T47D (cell line): ENCODE measurements at regions not wholly inside any gene's neighbourhood (a gene's known extent, or its start where the extent isn't known, plus 50 kb on each side); places are given as distances from the start of the nearest gene placed in this dataset.

Source experiments
- DNase-seq, 2 experiments: peaks; one replicate each; pipeline versions ENCODE4 v3.0.0 to v3.0.0-alpha.2; 2011 to 2012; ENCODE audit warnings: low read depth in 1 of 2, low spot score in 1 of 2
- JUND ChIP-seq: IDR thresholded peaks from 2 replicates; pipeline ENCODE4 v1.6.1; 2012; ENCODE audit warnings: low read depth
- in situ Hi-C: cut with HindIII; loops from 2 replicates; pipeline ENCODE4 v1.10.0; 2016; ENCODE audit warnings: low sequenced_read_pairs, low pct_unique_long_range_greater_than_20kb

- no peak for DNase-seq
- no peak for TF ChIP-seq JUND
- in situ Hi-C loops, result no loop called here
Measured at GRCh38 chr2:5538313-5538712, 153.9 kb upstream of the SOX11 start.

DNA sequence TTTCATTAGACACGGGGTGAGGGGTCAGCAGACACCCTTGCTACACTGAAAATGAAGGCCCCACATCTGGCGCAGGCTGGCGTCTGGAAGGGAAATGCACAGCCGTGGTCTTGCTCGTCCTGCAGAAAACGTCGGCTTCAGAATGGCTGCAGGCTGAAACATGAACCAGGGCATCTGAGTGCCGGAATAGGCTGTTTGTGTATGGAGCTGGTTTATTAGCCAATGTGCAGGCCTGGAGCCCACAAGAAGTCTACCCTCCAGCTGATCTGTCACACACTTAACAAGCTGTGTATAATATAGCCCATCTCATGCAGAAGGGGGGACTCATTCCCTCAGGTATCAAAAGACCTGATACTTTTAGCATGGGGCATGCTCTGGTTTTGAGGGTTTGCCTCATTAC lies 153.4 kb upstream of the SOX11 start:
- in situ Hi-C loops, result no loop called here
- DNase-seq, result no peak
- no peak for TF ChIP-seq JUND

DNA sequence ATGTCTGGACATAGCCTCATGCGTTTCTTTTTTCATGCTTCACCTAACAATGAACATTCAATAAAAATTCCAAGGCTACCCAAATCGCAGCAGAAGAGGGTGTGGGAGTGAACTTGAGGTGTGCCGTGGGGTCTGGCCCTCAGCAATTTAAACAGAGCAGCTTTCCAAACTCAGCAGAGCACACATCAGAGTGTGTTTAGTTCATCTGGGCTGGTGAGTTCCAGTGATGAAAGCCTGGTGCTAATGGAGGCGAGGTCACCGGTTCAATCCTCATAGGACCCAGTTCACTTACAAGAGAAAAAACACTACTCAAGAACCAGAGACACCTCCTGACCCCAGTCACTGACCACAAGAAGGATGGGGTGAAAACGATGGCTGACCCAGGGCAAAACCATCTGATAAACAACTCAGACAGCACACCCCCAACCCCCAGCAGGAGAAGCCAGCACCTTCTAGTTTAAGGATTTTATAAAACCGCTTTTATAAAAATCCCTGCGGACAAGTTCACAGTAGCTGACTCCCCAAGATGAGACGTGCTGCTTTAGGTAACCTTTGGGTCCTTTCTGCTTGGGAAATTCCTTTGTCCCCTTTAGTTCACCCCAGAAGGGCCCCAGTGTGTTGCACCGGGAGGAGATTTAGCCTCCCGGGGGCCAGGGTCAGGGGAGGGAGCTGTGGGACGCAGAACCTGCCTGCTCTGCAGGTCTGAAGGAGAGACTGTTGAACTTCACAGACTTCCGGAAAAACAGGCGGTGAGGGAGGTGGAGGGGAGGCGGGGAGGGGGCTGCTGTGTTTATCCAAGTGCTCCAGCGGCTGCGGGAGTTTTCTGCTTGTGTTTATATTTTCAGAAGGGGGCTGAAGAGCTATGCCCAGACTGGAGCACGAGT lies 152.7 kb upstream of the SOX11 start:
- no peak for TF ChIP-seq JUND

DNA sequence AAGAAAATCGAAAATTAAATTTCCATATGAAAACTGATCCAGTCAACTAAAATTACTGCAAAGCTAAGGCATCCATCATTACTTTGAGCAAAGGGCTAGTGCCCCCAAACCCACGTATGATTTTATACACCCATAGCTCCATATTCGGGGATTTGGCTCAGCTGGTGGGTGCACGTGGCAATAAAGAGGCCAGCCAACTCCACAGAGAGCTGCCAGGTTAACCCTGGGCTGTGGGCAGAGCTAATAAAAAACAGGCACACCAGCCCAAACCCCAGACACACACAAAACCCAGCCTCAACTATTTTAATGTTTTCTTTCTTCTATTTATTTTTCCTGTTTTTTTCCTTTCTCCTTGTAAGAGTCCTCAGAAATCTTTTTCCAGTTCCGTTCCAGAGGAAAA lies 151.3 kb upstream of the SOX11 start:
- in situ Hi-C loops, result no loop called here
- TF ChIP-seq JUND, result no peak
- no peak for DNase-seq

More for the DNA sequence above, 152.7 kb upstream of the SOX11 start:
- in situ Hi-C loops, result no loop called here
- no peak for DNase-seq

DNA sequence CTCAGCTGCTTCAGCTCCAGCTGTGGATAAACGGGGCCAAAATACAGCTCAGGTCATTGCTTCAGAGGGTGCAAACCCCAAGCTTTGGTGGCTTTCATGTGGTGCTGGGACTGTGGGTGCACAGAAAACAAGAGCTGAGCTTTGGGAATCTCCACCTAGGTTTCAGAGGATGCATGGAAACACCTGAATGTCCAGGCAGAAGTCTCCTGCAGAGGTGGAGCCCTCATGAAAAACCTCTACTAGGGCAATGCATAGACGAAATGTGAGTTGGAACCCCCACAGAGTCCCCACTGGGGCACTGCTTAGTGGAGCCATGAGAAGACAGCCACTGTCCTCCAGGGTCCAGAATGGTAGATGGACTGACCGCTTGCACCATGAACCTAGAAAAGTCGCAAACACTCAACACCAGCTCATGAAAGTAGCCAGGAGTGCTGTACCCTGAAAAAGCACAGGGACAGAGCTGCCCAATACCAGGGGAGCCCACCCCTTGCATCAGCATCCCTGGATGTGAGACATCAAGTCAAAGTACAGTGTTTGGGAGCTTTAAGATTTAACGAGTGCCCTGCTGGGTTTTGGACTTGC lies 147.9 kb upstream of the SOX11 start:
- no peak for DNase-seq
- in situ Hi-C loops, result no loop called here
- no peak for TF ChIP-seq JUND

DNA sequence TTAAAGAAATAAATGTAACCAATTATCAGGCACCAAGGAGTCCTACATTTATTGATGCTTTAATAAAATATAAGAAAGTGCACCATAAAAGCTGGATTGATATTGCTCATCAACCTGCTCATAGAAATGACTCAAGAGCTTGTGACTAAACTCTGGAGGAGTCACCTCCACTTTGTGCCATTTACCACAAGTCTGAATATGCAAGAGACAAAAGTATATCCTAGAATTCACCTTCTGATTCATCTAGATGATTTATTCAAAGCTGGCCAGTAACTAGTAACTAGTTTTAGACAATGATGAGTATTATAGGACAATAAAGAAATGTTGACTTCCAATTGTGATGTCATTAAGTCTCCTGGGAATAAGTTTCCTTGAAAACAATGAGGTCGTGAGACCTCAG lies 146.0 kb upstream of the SOX11 start:
- no peak for DNase-seq
- in situ Hi-C loops, result no loop called here
- no peak for TF ChIP-seq JUND

- no peak for TF ChIP-seq JUND
- peak in 1 of 2 experiments; percentile 7 for DNase-seq
- in situ Hi-C loops, result no loop called here
Measured at GRCh38 chr2:5548991-5549715, 143.0 kb upstream of the SOX11 start.

DNA sequence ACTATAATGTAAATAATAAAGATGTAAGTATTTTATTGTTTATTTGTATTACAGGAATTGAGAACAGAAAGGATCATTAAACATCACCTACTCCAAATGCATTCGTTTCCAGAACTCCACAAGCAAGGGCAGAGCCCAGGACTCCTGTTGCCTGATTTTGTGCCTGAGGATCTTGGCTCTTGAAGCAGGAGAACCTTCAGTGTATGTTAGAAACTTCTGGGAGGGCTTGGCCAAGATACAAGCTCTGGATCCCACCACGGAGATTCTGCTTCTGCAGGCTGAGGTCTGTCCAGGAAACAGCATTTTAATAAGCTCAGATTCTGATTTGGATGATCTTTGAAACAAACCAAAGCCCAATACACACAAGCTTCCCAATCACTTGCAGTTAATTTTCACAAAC lies 142.4 kb upstream of the SOX11 start:
- TF ChIP-seq JUND, result no peak
- in situ Hi-C loops, result no loop called here
- DNase-seq, result no peak

- no peak for DNase-seq
- in situ Hi-C loops, result no loop called here
- no peak for TF ChIP-seq JUND
Measured at GRCh38 chr2:5555636-5556035, 136.5 kb upstream of the SOX11 start.

DNA sequence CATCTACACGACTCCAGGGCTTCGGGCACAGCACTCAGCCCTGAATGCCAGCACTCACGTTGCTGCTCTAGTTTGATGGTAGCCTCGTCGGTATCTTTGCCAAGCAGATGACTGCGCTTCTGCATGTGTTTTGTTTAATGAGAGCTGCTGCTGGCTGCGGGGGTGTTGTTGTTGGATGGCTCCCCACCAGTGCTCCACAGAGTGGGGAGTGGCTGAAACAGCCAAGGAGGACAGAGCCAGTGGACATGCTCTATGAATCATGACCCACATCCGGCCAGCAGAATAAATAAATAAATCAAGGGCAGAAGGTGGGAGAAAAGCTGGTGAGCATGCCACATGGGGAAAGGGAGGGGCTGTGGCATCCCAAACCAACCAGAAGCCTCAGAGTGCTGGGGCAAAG lies 131.2 kb upstream of the SOX11 start:
- no peak for TF ChIP-seq JUND
- no peak for DNase-seq
- in situ Hi-C loops, result no loop called here

GRCh38 chr2:5562426-5562825 lies 129.8 kb upstream of the SOX11 start:
- no peak for DNase-seq
- no peak for TF ChIP-seq JUND
- in situ Hi-C loops, result no loop called here

DNA sequence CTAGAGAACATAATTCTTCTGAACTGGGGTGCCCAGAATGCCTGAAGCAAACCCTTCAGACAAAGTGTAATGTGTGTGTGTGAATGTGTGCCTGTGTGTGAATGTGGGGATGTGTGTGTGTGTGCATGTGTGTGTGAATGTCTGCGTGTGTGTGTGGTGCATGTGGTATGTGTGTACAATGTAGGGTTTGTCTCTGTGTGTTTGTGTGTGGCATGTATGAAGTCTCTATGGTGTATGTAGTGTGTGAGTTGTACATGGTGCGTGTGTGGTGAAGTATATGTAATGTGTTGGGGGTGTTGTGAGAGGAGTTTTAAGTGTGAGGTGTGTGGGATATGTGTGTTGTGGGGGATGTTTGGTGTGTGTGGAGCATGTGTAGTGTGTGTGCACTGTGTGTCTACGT lies 129.3 kb upstream of the SOX11 start:
- no peak for TF ChIP-seq JUND
- in situ Hi-C loops, result no loop called here
- no peak for DNase-seq

DNA sequence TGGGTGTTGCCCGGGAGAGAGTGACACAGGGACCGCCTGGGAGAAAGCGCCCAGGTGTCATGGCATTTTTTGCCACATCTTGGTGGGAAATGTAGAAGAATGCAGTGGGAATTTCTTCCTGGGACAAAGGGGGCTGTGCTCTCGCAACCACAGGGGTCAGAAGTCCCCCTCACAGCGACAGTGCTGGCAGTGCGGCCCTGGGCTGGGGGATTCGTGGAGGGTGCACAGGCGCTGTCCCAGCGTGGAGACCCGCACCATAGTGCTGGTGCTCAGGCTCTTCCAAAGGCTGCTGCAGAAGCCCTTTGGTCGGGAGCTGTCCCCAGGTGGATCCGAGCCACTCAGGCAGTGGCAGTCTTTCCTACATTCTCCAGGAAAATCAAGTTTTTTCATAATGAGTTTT lies 128.8 kb upstream of the SOX11 start:
- in situ Hi-C loops, result no loop called here
- no peak for DNase-seq
- TF ChIP-seq JUND, result no peak
